ENCODE measurements at regions not wholly inside any gene's neighbourhood (a gene's known extent, or its start where the extent isn't known, plus 50 kb on each side); places are given as distances from the start of the nearest gene placed in this dataset.

DNA sequence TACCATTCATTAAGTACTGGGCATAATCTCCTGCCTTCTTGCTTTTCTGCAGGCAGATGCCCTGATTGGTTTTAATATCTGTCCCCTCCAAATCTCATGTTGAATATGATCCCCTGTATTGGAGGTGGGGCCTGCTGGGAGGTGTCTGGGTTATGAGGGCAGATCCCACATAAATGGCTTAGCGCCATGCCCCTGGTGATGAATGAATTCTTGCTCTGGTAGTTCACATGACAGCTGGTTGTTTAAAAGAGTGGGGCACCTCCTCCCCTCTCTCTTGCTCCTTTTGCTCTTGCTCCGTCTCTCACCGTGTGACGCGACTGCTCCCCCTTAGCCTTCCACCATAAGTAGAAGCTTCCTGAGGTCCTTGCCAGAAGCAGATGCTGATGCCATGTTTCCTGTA is 564.0 kb upstream of the BRINP1 start:
- WGBS, 2 experiments: 87 to 93% methylated on average over 5 of the region's 5 CpGs
- Histone ChIP-seq H3K4me3 (ENCODE audit: insufficient read depth, low read depth, low read length) (no peak overlapping the region), H3K27ac (ENCODE audit: insufficient read depth, low read depth, low read length, poor library complexity, severe bottlenecking) (no peak overlapping the region), H3K27me3 (ENCODE audit: control insufficient read depth, insufficient read depth, low read length, poor library complexity, severe bottlenecking) (no peaks in the 10 kb centered on the region), H3K9me3 (ENCODE audit: control insufficient read depth, low read length) (no peaks in the 10 kb centered on the region), H3K4me1 (ENCODE audit: control insufficient read depth, insufficient read depth, low read length) (no peaks in the 10 kb centered on the region), H3K36me3 (ENCODE audit: control insufficient read depth, insufficient read depth, low read length) (no peaks in the 10 kb centered on the region)

DNA sequence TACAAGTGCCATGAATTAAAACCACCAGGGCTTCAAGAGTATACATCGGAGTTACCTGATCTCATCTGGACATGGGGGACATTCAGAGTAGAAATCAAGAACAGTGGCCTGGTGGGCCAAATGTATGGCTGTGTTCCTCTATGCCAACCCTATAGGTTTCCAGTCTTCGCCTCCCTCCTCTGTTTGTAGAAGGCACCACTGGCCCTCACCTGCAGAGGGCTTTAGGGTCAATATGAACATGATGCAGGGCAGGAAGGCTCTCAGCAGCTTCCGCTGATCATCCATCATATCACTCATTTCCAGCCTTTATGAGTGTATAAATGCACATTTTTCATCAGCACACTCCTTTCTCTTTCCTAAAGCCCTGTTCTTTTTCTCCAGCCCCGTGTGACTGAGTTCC is 555.5 kb upstream of the BRINP1 start:
- Histone ChIP-seq H3K36me3 (ENCODE audit: control insufficient read depth, insufficient read depth, low read length) (no peaks in the 10 kb centered on the region), H3K9me3 (ENCODE audit: control insufficient read depth, low read length) (peaks cover 2% of the 10 kb centered on the region), H3K27me3 (ENCODE audit: control insufficient read depth, insufficient read depth, low read length, poor library complexity, severe bottlenecking) (no peaks in the 10 kb centered on the region), H3K4me1 (ENCODE audit: control insufficient read depth, insufficient read depth, low read length) (no peaks in the 10 kb centered on the region), H3K4me3 (ENCODE audit: insufficient read depth, low read depth, low read length) (no peak overlapping the region), H3K27ac (ENCODE audit: insufficient read depth, low read depth, low read length, poor library complexity, severe bottlenecking) (no peak overlapping the region)
- WGBS, 2 experiments: 91 to 93% methylated on average over 4 of the region's 4 CpGs

DNA sequence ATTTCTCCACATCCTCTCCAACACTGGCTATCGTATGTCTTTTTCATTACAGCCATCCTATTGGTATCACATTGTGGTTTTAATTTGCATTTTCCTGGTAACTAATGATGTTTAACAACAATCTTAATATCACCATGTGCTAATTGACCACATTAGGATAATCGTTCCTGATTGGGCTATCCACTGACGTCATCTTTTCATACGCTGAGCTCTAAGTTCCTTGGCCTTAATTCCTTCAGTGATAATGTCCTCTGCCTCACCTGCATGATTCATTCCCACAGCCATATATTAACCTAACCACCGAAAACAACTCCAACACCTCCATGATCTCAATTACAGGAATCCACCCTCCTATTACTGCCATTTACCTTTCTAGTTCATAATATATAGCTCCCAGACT is 547.9 kb upstream of the BRINP1 start:
- H3K36me3 ChIP-seq (ENCODE audit: control insufficient read depth, insufficient read depth, low read length): no peaks in the 10 kb centered on the region
- H3K9me3 ChIP-seq (ENCODE audit: control insufficient read depth, low read length): peaks cover 2% of the 10 kb centered on the region
- WGBS, 2 experiments: 90 to 94% methylated on average over 4 to 5 of the region's 5 CpGs

DNA sequence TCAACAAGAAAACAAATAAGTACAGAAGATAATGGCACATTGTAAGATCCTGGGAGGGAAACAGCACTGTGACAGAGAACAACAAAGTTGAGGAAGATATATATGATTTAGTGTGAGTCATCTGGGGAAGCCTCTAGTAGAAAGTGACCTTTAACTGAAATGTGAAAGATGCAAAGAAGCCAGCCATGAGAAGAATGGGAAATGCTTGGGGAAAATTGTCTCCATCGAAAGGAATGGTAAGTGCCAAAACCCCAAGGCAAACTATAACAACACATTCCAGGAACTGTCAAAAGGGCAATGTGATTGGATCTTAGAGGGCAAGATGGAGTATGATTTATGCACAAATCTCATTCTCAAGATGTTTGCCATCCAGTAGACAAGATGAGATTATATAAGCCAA is 537.8 kb upstream of the BRINP1 start:
- H3K4me3 ChIP-seq (ENCODE audit: insufficient read depth, low read depth, low read length): no peak overlapping the region
- 100% methylated on average over 1 of the region's 1 CpG; no CpG with 5 or more reads in 1 of the 2 experiments for WGBS, 2 experiments
- no peak overlapping the region for H3K27ac ChIP-seq (ENCODE audit: insufficient read depth, low read depth, low read length, poor library complexity, severe bottlenecking)
- H3K9me3 ChIP-seq (ENCODE audit: control insufficient read depth, low read length): no peaks in the 10 kb centered on the region
- H3K27me3 ChIP-seq (ENCODE audit: control insufficient read depth, insufficient read depth, low read length, poor library complexity, severe bottlenecking): no peaks in the 10 kb centered on the region
- H3K4me1 ChIP-seq (ENCODE audit: control insufficient read depth, insufficient read depth, low read length): no peaks in the 10 kb centered on the region
- no peaks in the 10 kb centered on the region for H3K36me3 ChIP-seq (ENCODE audit: control insufficient read depth, insufficient read depth, low read length)

More for the DNA sequence above, 547.9 kb upstream of the BRINP1 start:
- no peak overlapping the region for H3K4me3 ChIP-seq (ENCODE audit: insufficient read depth, low read depth, low read length)
- H3K4me1 ChIP-seq (ENCODE audit: control insufficient read depth, insufficient read depth, low read length): no peaks in the 10 kb centered on the region
- no peaks in the 10 kb centered on the region for H3K27me3 ChIP-seq (ENCODE audit: control insufficient read depth, insufficient read depth, low read length, poor library complexity, severe bottlenecking)
- no peak overlapping the region for H3K27ac ChIP-seq (ENCODE audit: insufficient read depth, low read depth, low read length, poor library complexity, severe bottlenecking)

DNA sequence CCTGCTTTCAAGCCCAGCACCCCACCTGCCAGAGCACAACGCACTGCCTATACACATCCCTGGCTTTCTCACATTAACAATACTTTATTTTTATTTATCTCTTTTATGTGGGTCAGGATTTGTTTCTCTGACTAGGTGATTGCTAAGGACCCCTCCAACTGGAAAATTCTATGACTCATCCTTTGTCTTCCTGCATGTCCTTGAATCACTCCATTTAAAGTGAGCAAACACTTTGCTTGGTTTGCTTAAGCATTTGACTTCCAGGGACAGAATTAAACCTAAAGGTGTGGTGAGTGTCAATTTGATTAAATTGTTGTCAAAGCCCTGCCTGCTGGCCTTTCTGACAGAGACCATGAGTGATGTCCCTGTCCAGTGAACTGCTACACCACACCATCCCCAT is 536.5 kb upstream of the BRINP1 start:
- no peaks in the 10 kb centered on the region for H3K4me1 ChIP-seq (ENCODE audit: control insufficient read depth, insufficient read depth, low read length)
- no peak overlapping the region for H3K27ac ChIP-seq (ENCODE audit: insufficient read depth, low read depth, low read length, poor library complexity, severe bottlenecking)
- H3K9me3 ChIP-seq (ENCODE audit: control insufficient read depth, low read length): no peaks in the 10 kb centered on the region
- no peaks in the 10 kb centered on the region for H3K27me3 ChIP-seq (ENCODE audit: control insufficient read depth, insufficient read depth, low read length, poor library complexity, severe bottlenecking)
- no peaks in the 10 kb centered on the region for H3K36me3 ChIP-seq (ENCODE audit: control insufficient read depth, insufficient read depth, low read length)
- H3K4me3 ChIP-seq (ENCODE audit: insufficient read depth, low read depth, low read length): no peak overlapping the region
- 83% methylated on average over 1 of the region's 1 CpG; no CpG with 5 or more reads in 1 of the 2 experiments for whole genome bisulfite sequencing, 2 experiments

DNA sequence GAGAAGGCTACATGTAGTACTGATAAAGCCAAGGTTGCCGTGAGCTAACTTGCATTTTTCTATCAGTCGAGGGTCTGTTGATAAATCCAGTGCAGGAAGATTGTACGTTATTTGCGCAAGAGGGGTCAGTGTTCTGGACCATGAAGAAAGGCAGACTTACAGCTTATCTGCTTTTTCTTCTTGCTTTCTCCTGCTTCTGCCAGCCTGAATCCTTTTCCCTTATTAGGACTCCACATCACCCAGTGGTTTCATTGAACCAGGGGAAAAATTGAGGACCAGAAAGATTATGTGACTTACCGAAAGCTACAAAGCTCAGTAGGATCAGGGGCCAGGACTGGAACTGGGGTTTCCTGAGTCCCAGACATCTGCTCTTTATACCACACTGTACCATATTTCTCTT is 534.6 kb upstream of the BRINP1 start:
- WGBS, 2 experiments: 93 to 96% methylated on average over 5 of the region's 5 CpGs
- Histone ChIP-seq H3K4me1 (ENCODE audit: control insufficient read depth, insufficient read depth, low read length) (no peaks in the 10 kb centered on the region), H3K27ac (ENCODE audit: insufficient read depth, low read depth, low read length, poor library complexity, severe bottlenecking) (no peak overlapping the region)

DNA sequence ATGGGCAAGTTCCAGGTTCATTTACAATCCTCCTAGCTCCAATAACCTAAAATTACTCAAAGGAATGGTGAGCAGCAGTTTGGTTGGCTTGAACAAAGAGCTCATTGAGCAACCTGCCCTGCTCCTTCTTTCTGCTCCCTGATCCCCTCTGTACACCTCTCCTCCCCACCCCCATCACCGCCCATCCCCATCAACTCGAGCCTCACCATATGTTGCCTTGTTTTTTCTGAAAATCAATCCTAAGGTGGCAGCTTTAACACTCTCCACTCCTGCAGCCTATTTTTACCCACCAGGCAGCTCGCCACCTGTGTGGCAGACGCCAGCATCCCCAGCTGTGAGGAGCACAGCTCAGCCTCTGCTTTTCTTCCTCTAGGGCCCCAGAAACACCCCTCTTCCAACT is 533.4 kb upstream of the BRINP1 start:
- Histone ChIP-seq H3K27me3 (ENCODE audit: control insufficient read depth, insufficient read depth, low read length, poor library complexity, severe bottlenecking) (no peaks in the 10 kb centered on the region), H3K4me1 (ENCODE audit: control insufficient read depth, insufficient read depth, low read length) (no peaks in the 10 kb centered on the region), H3K9me3 (ENCODE audit: control insufficient read depth, low read length) (no peaks in the 10 kb centered on the region), H3K4me3 (ENCODE audit: insufficient read depth, low read depth, low read length) (no peak overlapping the region), H3K27ac (ENCODE audit: insufficient read depth, low read depth, low read length, poor library complexity, severe bottlenecking) (no peak overlapping the region), H3K36me3 (ENCODE audit: control insufficient read depth, insufficient read depth, low read length) (no peaks in the 10 kb centered on the region)
- WGBS, 2 experiments: 71 to 78% methylated on average over 4 of the region's 4 CpGs

More for the DNA sequence above, 534.6 kb upstream of the BRINP1 start:
- H3K4me3 ChIP-seq (ENCODE audit: insufficient read depth, low read depth, low read length): no peak overlapping the region
- H3K36me3 ChIP-seq (ENCODE audit: control insufficient read depth, insufficient read depth, low read length): no peaks in the 10 kb centered on the region
- no peaks in the 10 kb centered on the region for H3K27me3 ChIP-seq (ENCODE audit: control insufficient read depth, insufficient read depth, low read length, poor library complexity, severe bottlenecking)
- no peaks in the 10 kb centered on the region for H3K9me3 ChIP-seq (ENCODE audit: control insufficient read depth, low read length)

DNA sequence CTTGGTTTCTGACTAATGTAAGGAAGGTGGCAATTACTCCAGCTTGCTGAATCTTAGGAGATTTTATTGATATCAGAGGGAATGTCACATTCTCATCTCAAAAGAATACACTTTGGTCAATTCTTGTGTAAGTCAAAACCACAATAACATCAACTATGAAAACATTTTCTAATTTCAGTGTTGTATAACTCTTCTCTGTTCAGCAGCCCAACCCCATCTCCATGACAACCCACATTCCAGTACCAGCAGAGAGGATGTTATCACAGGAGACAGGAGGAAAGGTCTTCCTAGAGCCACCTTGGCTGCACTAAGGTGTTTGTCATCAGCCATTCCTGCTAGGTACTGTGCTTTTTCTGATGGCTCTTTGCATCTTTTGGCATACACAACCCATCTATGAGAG is 529.1 kb upstream of the BRINP1 start:
- no peaks in the 10 kb centered on the region for H3K9me3 ChIP-seq (ENCODE audit: control insufficient read depth, low read length)
- no peak overlapping the region for H3K4me3 ChIP-seq (ENCODE audit: insufficient read depth, low read depth, low read length)
- no peaks in the 10 kb centered on the region for H3K4me1 ChIP-seq (ENCODE audit: control insufficient read depth, insufficient read depth, low read length)

DNA sequence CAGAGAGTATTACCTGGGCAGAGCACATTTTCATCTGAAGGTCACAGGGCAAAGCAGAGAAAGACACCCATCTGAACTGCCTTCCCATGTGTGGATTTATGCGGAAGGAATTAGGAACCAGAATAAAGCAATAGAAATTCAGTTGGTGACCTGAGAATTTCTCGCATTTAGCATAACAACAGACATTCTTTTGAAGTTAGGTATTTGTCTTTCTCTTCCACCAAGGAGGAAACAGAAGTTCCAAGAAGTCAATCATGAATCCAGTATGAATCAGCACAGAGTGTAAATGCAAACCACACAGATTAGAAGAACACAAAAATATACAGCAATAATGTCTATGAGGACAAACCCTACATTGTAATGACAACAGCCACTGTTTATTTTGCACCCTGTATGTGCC is 515.2 kb upstream of the BRINP1 start:
- no peaks in the 10 kb centered on the region for H3K36me3 ChIP-seq (ENCODE audit: control insufficient read depth, insufficient read depth, low read length)
- no peaks in the 10 kb centered on the region for H3K4me1 ChIP-seq (ENCODE audit: control insufficient read depth, insufficient read depth, low read length)
- 50 to 55% methylated on average over 2 of the region's 2 CpGs for WGBS, 2 experiments
- no peak overlapping the region for H3K4me3 ChIP-seq (ENCODE audit: insufficient read depth, low read depth, low read length)
- no peaks in the 10 kb centered on the region for H3K9me3 ChIP-seq (ENCODE audit: control insufficient read depth, low read length)
- no peaks in the 10 kb centered on the region for H3K27me3 ChIP-seq (ENCODE audit: control insufficient read depth, insufficient read depth, low read length, poor library complexity, severe bottlenecking)
- H3K27ac ChIP-seq (ENCODE audit: insufficient read depth, low read depth, low read length, poor library complexity, severe bottlenecking): no peak overlapping the region

More for the DNA sequence above, 529.1 kb upstream of the BRINP1 start:
- Histone ChIP-seq H3K27me3 (ENCODE audit: control insufficient read depth, insufficient read depth, low read length, poor library complexity, severe bottlenecking) (no peaks in the 10 kb centered on the region), H3K36me3 (ENCODE audit: control insufficient read depth, insufficient read depth, low read length) (no peaks in the 10 kb centered on the region), H3K27ac (ENCODE audit: insufficient read depth, low read depth, low read length, poor library complexity, severe bottlenecking) (no peak overlapping the region)

DNA sequence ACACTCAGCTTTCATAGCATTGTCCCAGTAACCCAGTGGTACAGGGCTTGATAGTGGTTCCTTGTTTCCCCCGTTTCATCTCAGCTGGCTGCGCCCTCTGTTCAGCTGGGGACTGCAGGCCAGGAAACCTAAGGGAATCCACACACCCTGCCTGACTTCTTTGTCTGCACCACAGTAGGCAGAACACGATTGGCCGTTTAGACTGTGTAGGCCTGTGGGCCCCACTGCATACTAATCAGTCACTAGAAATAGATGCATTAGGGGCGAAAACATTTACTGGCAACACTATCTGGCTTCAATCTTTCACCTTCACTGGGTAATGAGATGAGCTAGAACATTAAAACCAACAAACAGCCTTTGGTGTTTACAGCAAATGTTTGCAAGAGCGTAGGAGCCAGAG is 512.7 kb upstream of the BRINP1 start:
- Histone ChIP-seq H3K4me1 (ENCODE audit: control insufficient read depth, insufficient read depth, low read length) (no peaks in the 10 kb centered on the region), H3K4me3 (ENCODE audit: insufficient read depth, low read depth, low read length) (no peak overlapping the region), H3K27me3 (ENCODE audit: control insufficient read depth, insufficient read depth, low read length, poor library complexity, severe bottlenecking) (no peaks in the 10 kb centered on the region), H3K27ac (ENCODE audit: insufficient read depth, low read depth, low read length, poor library complexity, severe bottlenecking) (no peak overlapping the region), H3K9me3 (ENCODE audit: control insufficient read depth, low read length) (no peaks in the 10 kb centered on the region), H3K36me3 (ENCODE audit: control insufficient read depth, insufficient read depth, low read length) (no peaks in the 10 kb centered on the region)
- WGBS, 2 experiments: 86 to 90% methylated on average over 6 of the region's 6 CpGs

DNA sequence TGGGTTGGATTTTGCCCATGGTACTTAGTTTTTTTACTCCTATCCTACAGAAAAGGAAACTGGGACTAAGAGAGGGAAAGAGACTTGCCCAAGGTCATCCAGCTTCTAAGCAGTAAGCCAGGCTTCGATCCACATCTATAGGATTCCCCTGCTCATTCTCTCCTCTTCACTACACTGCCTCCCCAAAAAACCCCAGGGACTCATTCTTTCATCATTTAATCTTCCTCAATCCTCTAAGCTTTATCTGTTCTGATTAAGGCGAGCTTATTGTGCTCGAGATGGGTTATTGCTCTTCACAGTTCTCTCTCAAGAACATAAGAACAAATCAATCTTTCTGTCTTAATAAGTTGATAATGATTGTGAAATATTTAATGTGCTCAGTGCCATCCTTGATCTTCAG is 511.1 kb upstream of the BRINP1 start:
- Histone ChIP-seq H3K9me3 (ENCODE audit: control insufficient read depth, low read length) (no peaks in the 10 kb centered on the region), H3K4me1 (ENCODE audit: control insufficient read depth, insufficient read depth, low read length) (no peaks in the 10 kb centered on the region), H3K27me3 (ENCODE audit: control insufficient read depth, insufficient read depth, low read length, poor library complexity, severe bottlenecking) (no peaks in the 10 kb centered on the region), H3K27ac (ENCODE audit: insufficient read depth, low read depth, low read length, poor library complexity, severe bottlenecking) (no peak overlapping the region), H3K4me3 (ENCODE audit: insufficient read depth, low read depth, low read length) (no peak overlapping the region), H3K36me3 (ENCODE audit: control insufficient read depth, insufficient read depth, low read length) (no peaks in the 10 kb centered on the region)
- 95 to 100% methylated on average over 1 to 3 of the region's 3 CpGs for WGBS, 2 experiments

All from ectodermal cell (in vitro differentiated cells).